NCI-H2029 treated with DMSO at 0.1 percent for 48 hours (cell line): ENCODE measurements at regions not wholly inside any gene's neighbourhood (a gene's known extent, or its start where the extent isn't known, plus 50 kb on each side); places are given as distances from the start of the nearest gene placed in this dataset.
"Not testable (repeated sequence)": the region's sequence is repeated elsewhere in the genome, so short reads cannot be mapped to it uniquely, and the experiment has no call there.

ENCODE experiments used
- DNase-seq: peaks from one replicate; lab custom pipeline; 2025; lab: John Stamatoyannopoulos, UW

- DNase-seq: no peak
Observed at GRCh38 chr5:81826128-81826527, 75.2 kb upstream of the SSBP2 start.

- peak; percentile 77 for DNase-seq
Observed at GRCh38 chr5:81825237-81825636, 74.3 kb upstream of the SSBP2 start.

DNA sequence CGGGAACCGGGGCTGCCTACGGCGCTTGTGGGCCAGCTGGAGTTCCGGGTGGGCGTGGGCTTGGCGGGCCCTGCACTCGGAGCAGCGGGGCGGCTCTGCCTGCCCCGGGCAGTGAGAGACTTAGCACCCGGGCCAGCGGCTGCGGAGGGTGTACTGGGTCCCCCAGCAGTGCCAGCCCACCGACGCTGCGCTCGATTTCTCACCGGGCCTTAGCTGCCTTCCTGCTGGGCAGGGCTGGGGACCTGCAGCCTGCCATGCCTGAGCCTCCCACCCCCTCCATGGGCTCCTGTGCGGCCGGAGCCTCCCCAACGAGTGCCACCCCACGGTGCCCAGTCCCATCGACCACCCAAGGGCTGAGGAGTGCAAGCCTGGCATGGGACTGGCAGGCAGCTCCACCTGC lies 72.8 kb upstream of the SSBP2 start:
- not testable (repeated sequence) for DNase-seq

- no peak for DNase-seq
Observed at GRCh38 chr5:81820863-81821262, 70.0 kb upstream of the SSBP2 start.

GRCh38 chr5:81820318-81820636 lies 69.4 kb upstream of the SSBP2 start:
- no peak for DNase-seq

- DNase-seq: no peak
Observed at GRCh38 chr5:81819556-81820317, 68.8 kb upstream of the SSBP2 start.

- no peak for DNase-seq
Observed at GRCh38 chr5:81817980-81818379, 67.1 kb upstream of the SSBP2 start.

DNA sequence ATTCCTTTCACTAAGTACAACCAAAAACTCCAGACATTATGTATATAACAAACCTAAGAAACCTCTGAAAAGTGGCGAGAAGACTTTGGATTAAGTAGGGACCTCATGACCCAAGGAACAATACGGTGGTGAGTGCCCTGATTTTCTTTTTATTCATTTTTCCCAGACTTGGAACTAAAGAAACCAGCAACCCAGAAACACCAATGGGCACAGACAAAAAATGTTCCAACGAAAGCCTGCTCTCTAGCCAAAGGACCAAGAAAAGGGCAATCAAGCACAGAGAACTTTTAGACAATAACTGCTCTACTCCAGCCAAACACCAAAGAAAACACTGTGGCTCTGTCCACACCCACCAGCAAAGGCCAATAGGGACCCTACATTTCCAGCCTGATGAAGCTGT lies 66.2 kb upstream of the SSBP2 start:
- DNase-seq: no peak

GRCh38 chr5:81815321-81815720 lies 64.4 kb upstream of the SSBP2 start:
- no peak for DNase-seq

DNA sequence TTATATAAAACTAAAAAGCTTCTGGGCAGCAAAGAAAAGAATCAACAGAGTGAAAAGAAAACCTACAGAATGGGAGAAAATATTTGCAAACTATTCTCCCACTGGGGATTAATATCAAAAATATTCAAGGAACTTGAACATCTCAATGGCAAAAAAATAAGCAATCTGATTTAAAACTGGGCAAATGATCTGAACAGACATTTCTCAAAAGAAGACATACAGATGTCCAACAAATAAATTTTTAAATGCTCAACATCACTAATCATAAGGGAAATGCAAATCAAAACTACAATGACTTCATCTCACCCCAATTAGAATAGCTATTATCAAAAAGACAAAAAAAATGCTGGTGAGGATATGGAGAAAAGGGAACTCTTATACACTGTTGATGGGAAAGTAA lies 57.2 kb upstream of the SSBP2 start:
- DNase-seq: no peak

DNA sequence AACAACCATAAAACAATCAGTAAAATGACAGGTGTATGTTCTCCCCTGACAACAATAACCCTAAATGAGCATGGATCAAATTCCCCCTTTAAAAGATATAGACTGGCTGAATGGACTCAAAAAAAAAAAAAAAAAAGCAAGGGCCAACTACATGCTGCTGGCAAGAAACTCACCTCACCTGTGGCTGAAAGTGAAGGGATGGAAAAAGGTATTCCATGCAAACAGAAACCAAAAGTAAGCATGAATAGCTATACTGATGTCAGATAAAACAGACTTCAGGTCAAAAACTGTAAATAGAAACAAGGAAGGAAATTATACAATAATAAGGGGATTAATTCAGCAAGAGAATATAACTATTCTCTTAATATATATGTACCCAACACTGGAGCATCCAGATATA lies 54.2 kb upstream of the SSBP2 start:
- DNase-seq: peak; percentile 12

GRCh38 chr5:81803812-81804211 lies 52.9 kb upstream of the SSBP2 start:
- DNase-seq: no peak

GRCh38 chr5:81802625-81803024 lies 51.7 kb upstream of the SSBP2 start:
- DNase-seq: no peak

DNA sequence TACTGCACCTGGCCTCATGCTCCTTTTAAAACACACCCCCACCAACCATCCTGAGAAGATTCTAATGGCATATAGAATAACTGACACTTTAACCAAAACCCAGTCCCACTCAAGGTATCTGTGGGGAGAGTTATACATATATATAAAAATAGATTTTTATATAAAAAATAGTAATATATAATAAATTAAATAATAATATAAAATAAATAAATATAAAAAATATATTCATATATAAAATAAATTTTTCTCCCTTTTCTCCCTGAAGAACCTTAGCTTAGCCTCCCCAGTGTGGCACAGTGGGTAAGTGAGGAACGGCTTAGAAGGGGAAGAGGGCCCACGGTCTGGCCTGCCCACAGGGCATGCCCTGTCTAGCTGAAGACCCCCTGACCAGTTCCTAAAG lies 51.1 kb upstream of the SSBP2 start:
- no peak for DNase-seq

- no peak for DNase-seq
Observed at GRCh38 chr5:81800797-81801196, 49.9 kb upstream of the SSBP2 start.
